HepG2 (cell line): ENCODE measurements at regions not wholly inside any gene's neighbourhood (a gene's known extent, or its start where the extent isn't known, plus 50 kb on each side); places are given as distances from the start of the nearest gene placed in this dataset.

Source experiments
- ATAC-seq: fragments of 200-7000 bp; cut with Tn5 transposase; 3 replicates; pipeline ENCODE4 v1.9.1; 2020; ENCODE audit warnings: mild to moderate bottlenecking, moderate library complexity
- BruUV-seq: library from RNA; stranded (reverse); fragments of 400-500 nt; replicated peaks from 2 replicates; lab custom pipeline; 2021; lab: Mats Ljungman, UMichigan
- CTCF ChIA-PET: fragments of 300-600 bp; formaldehyde crosslinking; extraction: SDS; loops from one replicate; lab custom pipeline; 2021; ENCODE audit warnings: low total read pairs, inconsistent platforms, low intra/inter-chr PET ratio; lab: Yijun Ruan, JAX
- POLR2A ChIA-PET: fragments of 350-600 bp; sonication (Branson Sonifier 250); formaldehyde crosslinking; loops from one replicate; lab custom pipeline; 2020; ENCODE audit warnings: antibody characterized with exemption, inconsistent platforms; lab: Yijun Ruan, JAX
- DNase-seq: peaks from one replicate; pipeline ENCODE4 v3.0.0-alpha.2; 2015; ENCODE audit warnings: low spot score
- FAIRE-seq: peaks from 3 replicates; lab custom pipeline; 2011; peaks lifted over from hg19 to GRCh38; lab: Jason Lieb, UNC
- H2AFZ ChIP-seq: one replicate; pipeline ENCODE4 v1.6.1; 2011; ENCODE audit warnings: low read length, inconsistent platforms
- H3K27ac ChIP-seq: fragments of 300-600 bp; 3 replicates; pipeline ENCODE4 v1.8.0; 2011; ENCODE audit warnings: mixed run types, mild to moderate bottlenecking, mixed read lengths, low read length, inconsistent platforms; ENCODE audit not compliant: insufficient read depth; ENCODE audit errors: extremely low read length
- H3K27me3 ChIP-seq, 2 experiments: fragments of 200-600 bp in 1 of 2; 2 replicates in 1 of 2; 3 replicates in 1 of 2; pipeline versions ENCODE4 v1.6.0 to v1.8.0; 2011; ENCODE audit warnings: low read length in 2 of 2, mild to moderate bottlenecking in 2 of 2, moderate library complexity in 2 of 2, inconsistent platforms in 1 of 2; ENCODE audit not compliant: insufficient read depth in 2 of 2, control insufficient read depth in 1 of 2
- H3K36me3 ChIP-seq, 2 experiments: fragments of 200-600 bp in 1 of 2; replicated peaks in 1 of 2; 2 replicates in 1 of 2; 3 replicates in 1 of 2; pipeline versions ENCODE4 v1.5.1 to v1.8.0; 2011; ENCODE audit warnings: low read length in 2 of 2, inconsistent platforms in 1 of 2; ENCODE audit not compliant: insufficient read depth in 2 of 2, control insufficient read depth in 1 of 2
- H3K4me1 ChIP-seq: 2 replicates; pipeline ENCODE4 v1.5.1; 2012; ENCODE audit warnings: low read length, inconsistent platforms; ENCODE audit not compliant: insufficient read depth
- H3K4me2 ChIP-seq: 2 replicates; pipeline ENCODE4 v1.6.0; 2011; ENCODE audit warnings: low read depth, low read length, inconsistent platforms
- H3K4me3 ChIP-seq, 3 experiments: fragments of 200-600 bp in 1 of 3; sonication (generic), shearing (Covaris generic) in 1 of 3; replicated peaks in 1 of 3; 2 replicates each; pipeline ENCODE4 v1.5.1; 2011 to 2016; ENCODE audit warnings: low read length in 3 of 3, inconsistent platforms in 2 of 3, low read depth in 2 of 3, mild to moderate bottlenecking in 2 of 3, control low read depth in 1 of 3, mixed read lengths in 1 of 3; ENCODE audit not compliant: insufficient read depth in 1 of 3
- H3K79me2 ChIP-seq: one replicate; pipeline ENCODE4 v1.6.1; 2011; ENCODE audit warnings: low read length, inconsistent platforms; ENCODE audit not compliant: insufficient read depth
- H3K9ac ChIP-seq: 2 replicates; pipeline ENCODE4 v1.6.0; 2011; ENCODE audit warnings: mild to moderate bottlenecking, low read depth, low read length, inconsistent platforms; ENCODE audit not compliant: insufficient read depth
- H3K9me3 ChIP-seq: 2 replicates; pipeline ENCODE4 v1.5.1; 2012; ENCODE audit warnings: mild to moderate bottlenecking, low read length
- H4K20me1 ChIP-seq: 2 replicates; pipeline ENCODE4 v1.6.0; 2011; ENCODE audit warnings: inconsistent platforms, mild to moderate bottlenecking, low read length, moderate library complexity; ENCODE audit not compliant: insufficient read depth
- ATM ChIP-seq: fragments of 450-650 bp; IDR thresholded peaks from 2 replicates; pipeline ENCODE4 v1.7.1; 2017; ENCODE audit warnings: mild to moderate bottlenecking, borderline replicate concordance
- CENPX ChIP-seq: sonication (generic); formaldehyde crosslinking; IDR thresholded peaks from 2 replicates; pipeline ENCODE4 v1.9.0; 2021; ENCODE audit warnings: mild to moderate bottlenecking, missing genetic modification reagents, moderate library complexity
- CREB1 ChIP-seq, 2 experiments: fragments of 450-650 bp in 1 of 2; IDR thresholded peaks; 2 replicates each; pipeline ENCODE4 v1.6.1; 2016 to 2017; ENCODE audit warnings: control low read depth in 1 of 2, mild to moderate bottlenecking in 1 of 2, missing compliant biosample characterization in 1 of 2, missing genetic modification characterization in 1 of 2
- FIP1L1 ChIP-seq: fragments of 200-400 bp; formaldehyde crosslinking; IDR thresholded peaks from 2 replicates; pipeline ENCODE4 v1.6.1; 2018; ENCODE audit warnings: low read depth, mild to moderate bottlenecking, low read length, moderate library complexity, borderline replicate concordance; ENCODE audit not compliant: insufficient read depth
- IRF9 ChIP-seq: sonication (generic); formaldehyde crosslinking; IDR thresholded peaks from 2 replicates; pipeline ENCODE4 v1.8.0; 2022; ENCODE audit warnings: missing genetic modification reagents, mild to moderate bottlenecking, borderline replicate concordance
- LCORL ChIP-seq, 2 experiments: fragments of 450-650 bp in 1 of 2; sonication (generic) in 1 of 2; formaldehyde crosslinking in 1 of 2; IDR thresholded peaks; 2 replicates each; pipeline versions ENCODE4 v1.5.0 to v1.6.1; 2017 to 2020; ENCODE audit warnings: antibody characterized with exemption in 1 of 2, missing genetic modification reagents in 1 of 2
- RERE ChIP-seq: IDR thresholded peaks from 2 replicates; pipeline ENCODE4 v1.6.1; 2016; ENCODE audit warnings: low read depth, missing genetic modification reagents, missing compliant biosample characterization
- RFX1 ChIP-seq: fragments of 450-650 bp; IDR thresholded peaks from 2 replicates; pipeline ENCODE4 v1.6.1; 2017
- RFXAP ChIP-seq: sonication (generic); formaldehyde crosslinking; IDR thresholded peaks from 2 replicates; pipeline ENCODE4 v1.4.0; 2020; ENCODE audit warnings: missing genetic modification reagents, borderline replicate concordance
- ZFP90 ChIP-seq: sonication (generic); formaldehyde crosslinking; IDR thresholded peaks from 2 replicates; pipeline ENCODE4 v1.8.0; 2022; ENCODE audit warnings: missing genetic modification reagents, mild to moderate bottlenecking, inconsistent platforms, borderline replicate concordance
- ZNF678 ChIP-seq: sonication (generic); formaldehyde crosslinking; IDR thresholded peaks from 2 replicates; pipeline ENCODE4 v1.4.0; 2020; ENCODE audit warnings: mild to moderate bottlenecking, missing genetic modification reagents
- ZNF839 ChIP-seq: sonication (generic); formaldehyde crosslinking; IDR thresholded peaks from 2 replicates; pipeline ENCODE4 v1.4.0; 2020; ENCODE audit warnings: missing genetic modification reagents, mild to moderate bottlenecking, borderline replicate concordance
- ZSCAN5A ChIP-seq: sonication (generic); formaldehyde crosslinking; IDR thresholded peaks from 2 replicates; pipeline ENCODE4 v1.8.0; 2022; ENCODE audit warnings: mild to moderate bottlenecking, missing genetic modification reagents, borderline replicate concordance
- ZXDC ChIP-seq: sonication (generic); formaldehyde crosslinking; IDR thresholded peaks from 2 replicates; pipeline ENCODE4 v1.5.0; 2020; ENCODE audit warnings: mild to moderate bottlenecking, missing genetic modification reagents
- WGBS: methylation state at CpG from one replicate; pipeline ENCODE4 v1.1.6; 2017; ENCODE audit warnings: low lambda C conversion rate; 5-methylcytosine and 5-hydroxymethylcytosine counted together
- in situ Hi-C: cut with HindIII; loops from 2 replicates; pipeline ENCODE4 v1.10.0; 2017; ENCODE audit warnings: low pct_unique_long_range_greater_than_20kb; ENCODE audit not compliant: extremely low pct_ligation_motif_present
- intact Hi-C: fragments of 100-400 bp; cut with micrococcal nuclease; formaldehyde crosslinking; loops from one replicate; pipeline ENCODE4 v1.10.0; 2022; ENCODE audit not compliant: unreplicated experiment

- Histone ChIP-seq H3K4me3 (no peak overlapping the region), H3K9me3 (no peaks in the 10 kb centered on the region), H3K27ac (no peak overlapping the region), H4K20me1 (no peaks in the 10 kb centered on the region), H3K36me3 (no peaks in the 10 kb centered on the region), H3K9ac (no peak overlapping the region), H3K79me2 (no peaks in the 10 kb centered on the region), H3K4me1 (no peaks in the 10 kb centered on the region), H2AFZ (no peak overlapping the region), H3K27me3 (peaks cover 0 to 7% of the 10 kb centered on the region in 2 experiments; a peak in 1 of 5 replicates), H3K4me2 (no peak overlapping the region)
- ChIA-PET POLR2A (no interaction called here), CTCF (no interaction called here)
- no TSS peak for BruUV-seq
- FAIRE-seq (no peak), ATAC-seq (no peak), DNase-seq (no peak)
- in situ Hi-C loops: no loop called here
- intact Hi-C loops: no loop called here
- 32% methylated on average over 8 of the region's 8 CpGs for WGBS
- TF ChIP-seq CREB1 (IDR thresholded peaks at IDR 0.05): no peak
- no peak for TF ChIP-seq CREB1 (CRISPR knock-in tag; IDR thresholded peaks at IDR 0.05)
- TF ChIP-seq LCORL (IDR thresholded peaks at IDR 0.05): no peak
- TF ChIP-seq LCORL (CRISPR knock-in tag; IDR thresholded peaks at IDR 0.05): no peak
- no peak for TF ChIP-seq FIP1L1
- no peak for TF ChIP-seq RFXAP (CRISPR knock-in tag)
- no peak for TF ChIP-seq ZSCAN5A (CRISPR knock-in tag)
- no peak for TF ChIP-seq CENPX (CRISPR knock-in tag)
- no peak for TF ChIP-seq ZNF839 (CRISPR knock-in tag)
- no peak for TF ChIP-seq RFX1
- TF ChIP-seq ATM: no peak
- no peak for TF ChIP-seq ZNF678
- TF ChIP-seq ZXDC: no peak
- TF ChIP-seq IRF9: no peak
- no peak for TF ChIP-seq ZFP90 (CRISPR knock-in tag)
- no peak for TF ChIP-seq RERE (CRISPR knock-in tag)
Measured at GRCh38 chr22:27150544-27150941, 493.2 kb downstream of the MIAT start.
